ENCODE measurements at regions not wholly inside any gene's neighbourhood (a gene's known extent, or its start where the extent isn't known, plus 50 kb on each side); places are given as distances from the start of the nearest gene placed in this dataset.

GRCh38 chr22:48889887-48890692 is 937.6 kb downstream of the BRD1 start:
- DNase-seq (ENCODE audit: low read depth, low spot score) (no peak), ATAC-seq (no peak)
- Histone ChIP-seq H3K27ac (ENCODE audit: low read length) (no peak overlapping the region), H3K36me3 (ENCODE audit: control insufficient read depth, insufficient read depth, low read length) (no peaks in the 10 kb centered on the region), H3K4me1 (ENCODE audit: control insufficient read depth, insufficient read depth, low read length) (no peaks in the 10 kb centered on the region), H3K27me3 (ENCODE audit: control insufficient read depth, insufficient read depth, low read length) (no peaks in the 10 kb centered on the region), H3K4me3 (ENCODE audit: low read depth in 2 of 2, low read length in 2 of 2) (no peak overlapping the region), H3K9me3 (ENCODE audit: control insufficient read depth, insufficient read depth, low read depth, low read length) (no peaks in the 10 kb centered on the region)
- in situ Hi-C loops (cut with HindIII; ENCODE audit: low pct_unique_long_range_greater_than_20kb, low sequenced_read_pairs), result no loop called here
- TF ChIP-seq SIN3A (IDR thresholded peaks at IDR 0.05; ENCODE audit: borderline replicate concordance, insufficient read depth, low read depth, low read length) (no peak), REST (IDR thresholded peaks at IDR 0.05; ENCODE audit: insufficient read depth in 1 of 2, low read depth in 2 of 2, low read length in 1 of 2) (no peak), TCF7L2 (IDR thresholded peaks at IDR 0.05; ENCODE audit: low read depth, low read length) (no peak)
- BruUV-seq (replicated peaks), result no TSS peak
- ChIA-PET CTCF (no interaction called here), POLR2A (no interaction called here)
- intact Hi-C loops (cut with micrococcal nuclease; ENCODE audit: unreplicated experiment), result no loop called here

GRCh38 chr22:48889209-48889830 is 938.4 kb downstream of the BRD1 start:
- TF ChIP-seq REST (IDR thresholded peaks at IDR 0.05; ENCODE audit: insufficient read depth in 1 of 2, low read depth in 2 of 2, low read length in 1 of 2) (no peak), POLR2AphosphoS5 (IDR thresholded peaks at IDR 0.05; ENCODE audit: low read depth, low read length) (no peak), SIN3A (IDR thresholded peaks at IDR 0.05; ENCODE audit: borderline replicate concordance, insufficient read depth, low read depth, low read length) (no peak), CTCF (IDR thresholded peaks at IDR 0.05) (no peak), TCF7L2 (IDR thresholded peaks at IDR 0.05; ENCODE audit: low read depth, low read length) (no peak)
- Histone ChIP-seq H3K27ac (ENCODE audit: low read length) (no peak overlapping the region), H3K9me3 (ENCODE audit: control insufficient read depth, insufficient read depth, low read depth, low read length) (no peaks in the 10 kb centered on the region), H3K4me3 (ENCODE audit: low read depth in 2 of 2, low read length in 2 of 2) (no peak overlapping the region), H3K27me3 (ENCODE audit: control insufficient read depth, insufficient read depth, low read length) (no peaks in the 10 kb centered on the region), H3K36me3 (ENCODE audit: control insufficient read depth, insufficient read depth, low read length) (no peaks in the 10 kb centered on the region), H3K4me1 (ENCODE audit: control insufficient read depth, insufficient read depth, low read length) (no peaks in the 10 kb centered on the region)
- intact Hi-C loops (cut with micrococcal nuclease; ENCODE audit: unreplicated experiment) (no loop called here), in situ Hi-C loops (cut with HindIII; ENCODE audit: low pct_unique_long_range_greater_than_20kb, low sequenced_read_pairs) (no loop called here)
- DNase-seq (ENCODE audit: low read depth, low spot score) (no peak), ATAC-seq (no peak)
- ChIA-PET CTCF (no interaction called here), POLR2A (no interaction called here)
- no TSS peak for BruUV-seq (replicated peaks)

All from Panc1 (cell line).